Neural progenitor cell (in vitro differentiated cells): ENCODE measurements at regions not wholly inside any gene's neighbourhood (a gene's known extent, or its start where the extent isn't known, plus 50 kb on each side); places are given as distances from the start of the nearest gene placed in this dataset.

Source experiments
- CTCF ChIP-seq: fragments of 200-600 bp; sonication (generic); IDR thresholded peaks from 2 replicates; pipeline ENCODE4 v1.5.1; 2017; ENCODE audit warnings: antibody characterized with exemption, mild to moderate bottlenecking
- EZH2phosphoT487 ChIP-seq: fragments of 200-600 bp; sonication (generic); IDR thresholded peaks from 2 replicates; pipeline ENCODE4 v1.6.1; 2017; ENCODE audit warnings: antibody characterized with exemption

GRCh38 chr5:104082754-104083153 lies 520.2 kb upstream of the NUDT12 start:
- TF ChIP-seq CTCF (no peak), EZH2phosphoT487 (no peak)
